C4-2B (cell line): ENCODE measurements at regions not wholly inside any gene's neighbourhood (a gene's known extent, or its start where the extent isn't known, plus 50 kb on each side); places are given as distances from the start of the nearest gene placed in this dataset.
"Not testable (repeated sequence)": the region's sequence is repeated elsewhere in the genome, so short reads cannot be mapped to it uniquely, and the experiment has no call there.

Source experiments
- CTCF ChIP-seq: fragments of 450-650 bp; conservative IDR thresholded peaks from 2 replicates; pipeline ENCODE4 v1.5.1; 2017; ENCODE audit warnings: mild to moderate bottlenecking
- ZFX ChIP-seq: fragments of 450-650 bp; IDR thresholded peaks from 2 replicates; pipeline ENCODE4 v1.6.1; 2017

- not testable (repeated sequence) for TF ChIP-seq CTCF, ZFX
These were observed 243.9 kb downstream of the GOLGA6L6 start for GRCh38 chr15:20297603-20298123.
